ENCODE measurements at regions not wholly inside any gene's neighbourhood (a gene's known extent, or its start where the extent isn't known, plus 50 kb on each side); places are given as distances from the start of the nearest gene placed in this dataset.

DNA sequence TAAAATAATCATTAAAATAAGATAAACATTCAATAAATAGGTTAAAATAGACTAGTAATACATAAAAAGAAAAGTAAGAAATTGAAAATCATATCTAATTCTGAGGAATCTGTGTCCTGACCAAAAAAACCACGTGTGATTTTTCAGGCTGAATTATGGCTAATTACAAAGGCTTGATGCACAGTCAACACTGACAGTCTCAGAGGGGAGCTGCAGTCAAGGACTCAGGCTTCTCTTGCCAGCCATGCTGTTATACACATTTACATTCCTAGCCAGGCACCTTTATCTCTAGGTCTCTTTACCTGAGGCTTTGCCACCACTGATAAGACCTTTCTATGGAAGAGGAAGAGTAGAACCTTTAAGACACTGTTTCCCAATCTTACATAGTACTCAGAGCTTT lies 1737.7 kb upstream of the PCDH10 start:
- TF ChIP-seq, protein P1, sequence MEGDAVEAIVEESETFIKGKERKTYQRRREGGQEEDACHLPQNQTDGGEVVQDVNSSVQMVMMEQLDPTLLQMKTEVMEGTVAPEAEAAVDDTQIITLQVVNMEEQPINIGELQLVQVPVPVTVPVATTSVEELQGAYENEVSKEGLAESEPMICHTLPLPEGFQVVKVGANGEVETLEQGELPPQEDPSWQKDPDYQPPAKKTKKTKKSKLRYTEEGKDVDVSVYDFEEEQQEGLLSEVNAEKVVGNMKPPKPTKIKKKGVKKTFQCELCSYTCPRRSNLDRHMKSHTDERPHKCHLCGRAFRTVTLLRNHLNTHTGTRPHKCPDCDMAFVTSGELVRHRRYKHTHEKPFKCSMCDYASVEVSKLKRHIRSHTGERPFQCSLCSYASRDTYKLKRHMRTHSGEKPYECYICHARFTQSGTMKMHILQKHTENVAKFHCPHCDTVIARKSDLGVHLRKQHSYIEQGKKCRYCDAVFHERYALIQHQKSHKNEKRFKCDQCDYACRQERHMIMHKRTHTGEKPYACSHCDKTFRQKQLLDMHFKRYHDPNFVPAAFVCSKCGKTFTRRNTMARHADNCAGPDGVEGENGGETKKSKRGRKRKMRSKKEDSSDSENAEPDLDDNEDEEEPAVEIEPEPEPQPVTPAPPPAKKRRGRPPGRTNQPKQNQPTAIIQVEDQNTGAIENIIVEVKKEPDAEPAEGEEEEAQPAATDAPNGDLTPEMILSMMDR (IDR thresholded peaks at IDR 0.05): no peak
- no peak overlapping the region for H3K4me3 ChIP-seq
- no peaks in the 10 kb centered on the region for H3K27me3 ChIP-seq
- H3K36me3 ChIP-seq: no peaks in the 10 kb centered on the region
- no peak overlapping the region for H3K27ac ChIP-seq
- no peaks in the 10 kb centered on the region for H3K4me1 ChIP-seq
- no peaks in the 10 kb centered on the region for H3K9me3 ChIP-seq
- no peak for DNase-seq
- intact Hi-C loops (cut with DNase I; ENCODE audit: low total_unique reads): no loop called here

DNA sequence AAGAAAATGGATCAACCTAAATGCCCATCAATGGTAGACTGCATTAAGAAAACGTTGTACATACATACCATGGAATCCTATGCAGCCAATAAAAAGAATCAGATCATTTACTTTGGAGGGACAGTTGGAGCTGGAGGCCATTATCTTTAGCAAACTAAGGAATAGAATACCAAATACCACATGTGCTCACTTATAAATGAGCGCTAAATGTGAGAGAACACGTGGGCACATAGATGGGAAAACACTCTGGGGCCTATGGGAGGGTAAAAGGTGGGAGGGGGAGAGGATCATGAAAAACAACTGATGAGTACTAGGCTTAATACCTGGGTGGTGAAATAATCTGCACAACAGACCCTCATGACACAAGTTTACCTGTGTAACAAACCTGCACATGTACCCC lies 1729.9 kb upstream of the PCDH10 start:
- Histone ChIP-seq H3K36me3 (no peaks in the 10 kb centered on the region), H3K4me3 (no peak overlapping the region), H3K27ac (no peak overlapping the region), H3K9me3 (peaks cover 0 to 4% (median 0%) of the 10 kb centered on the region in 3 donors), H3K4me1 (no peaks in the 10 kb centered on the region), H3K27me3 (no peaks in the 10 kb centered on the region)
- intact Hi-C loops (cut with DNase I; ENCODE audit: low total_unique reads): no loop called here
- no peak for DNase-seq
- TF ChIP-seq, protein P1 (IDR thresholded peaks at IDR 0.05): no peak

DNA sequence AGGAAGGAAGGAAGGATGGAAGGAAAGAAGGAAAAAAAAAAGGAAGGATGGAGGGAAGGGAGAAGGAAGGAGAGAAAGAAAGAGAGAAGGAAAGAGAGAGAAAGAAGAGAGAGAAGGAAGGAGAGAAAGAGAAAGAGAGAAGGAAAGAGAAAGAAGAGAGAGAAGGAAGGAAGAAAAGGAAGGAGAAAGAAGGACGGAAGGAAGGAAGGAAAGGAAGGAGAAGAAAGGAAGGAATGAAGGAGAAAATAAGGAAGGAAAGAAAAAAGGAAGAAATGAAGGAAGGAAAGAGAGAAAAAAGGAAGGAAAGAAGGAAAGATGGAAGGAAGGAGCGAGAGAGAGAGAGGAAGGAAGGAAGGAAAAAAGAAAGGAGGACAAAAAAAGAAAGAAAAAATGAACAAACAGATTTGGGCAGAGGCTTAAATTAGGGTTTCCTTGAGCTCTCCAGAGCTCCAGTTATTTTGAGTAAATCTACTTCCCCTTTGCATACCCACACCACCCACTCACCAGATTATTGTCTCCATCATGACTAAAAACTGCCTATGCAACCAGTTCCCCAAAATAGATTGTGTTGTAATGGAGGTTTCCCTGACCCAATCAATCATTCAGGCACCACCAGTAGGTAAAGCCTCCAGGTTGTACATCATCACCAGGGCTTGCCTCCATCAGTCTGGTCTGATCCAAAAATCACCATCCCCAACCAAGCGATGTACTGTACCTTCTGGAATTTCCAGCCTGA lies 1722.9 kb upstream of the PCDH10 start:
- no peaks in the 10 kb centered on the region for H3K27me3 ChIP-seq
- intact Hi-C loops (cut with DNase I; ENCODE audit: low total_unique reads): no loop called here
- no peak overlapping the region for H3K4me3 ChIP-seq
- TF ChIP-seq, protein P1 (IDR thresholded peaks at IDR 0.05): no peak
- no peak for DNase-seq
- H3K9me3 ChIP-seq: no peaks in the 10 kb centered on the region
- H3K4me1 ChIP-seq: no peaks in the 10 kb centered on the region
- no peaks in the 10 kb centered on the region for H3K36me3 ChIP-seq
- H3K27ac ChIP-seq: no peak overlapping the region

DNA sequence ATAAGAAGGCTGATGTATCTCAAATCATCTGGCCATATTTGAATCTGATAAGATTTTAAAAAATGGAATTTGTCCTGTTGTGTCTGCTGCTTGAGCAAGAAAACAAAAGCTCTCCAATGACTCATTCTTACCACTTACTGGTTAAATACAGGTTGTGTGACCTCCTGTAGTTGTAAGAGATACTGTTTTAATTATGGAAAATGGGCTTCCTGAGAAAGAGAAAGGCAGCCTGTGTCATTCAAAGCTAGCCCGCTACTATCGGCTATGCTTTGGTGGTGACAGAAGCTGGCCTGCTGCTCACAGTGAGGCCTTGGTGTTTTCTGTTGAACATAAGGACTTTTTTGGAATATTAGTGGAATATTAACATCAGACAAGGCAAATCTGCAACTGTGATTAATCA lies 1722.1 kb upstream of the PCDH10 start:
- intact Hi-C loops (cut with DNase I; ENCODE audit: low total_unique reads): no loop called here
- TF ChIP-seq, protein P1 (IDR thresholded peaks at IDR 0.05): no peak
- H3K9me3 ChIP-seq: no peaks in the 10 kb centered on the region
- no peak for DNase-seq
- H3K27me3 ChIP-seq: no peaks in the 10 kb centered on the region
- no peaks in the 10 kb centered on the region for H3K36me3 ChIP-seq
- no peak overlapping the region for H3K4me3 ChIP-seq
- no peak overlapping the region for H3K27ac ChIP-seq
- H3K4me1 ChIP-seq: no peaks in the 10 kb centered on the region

DNA sequence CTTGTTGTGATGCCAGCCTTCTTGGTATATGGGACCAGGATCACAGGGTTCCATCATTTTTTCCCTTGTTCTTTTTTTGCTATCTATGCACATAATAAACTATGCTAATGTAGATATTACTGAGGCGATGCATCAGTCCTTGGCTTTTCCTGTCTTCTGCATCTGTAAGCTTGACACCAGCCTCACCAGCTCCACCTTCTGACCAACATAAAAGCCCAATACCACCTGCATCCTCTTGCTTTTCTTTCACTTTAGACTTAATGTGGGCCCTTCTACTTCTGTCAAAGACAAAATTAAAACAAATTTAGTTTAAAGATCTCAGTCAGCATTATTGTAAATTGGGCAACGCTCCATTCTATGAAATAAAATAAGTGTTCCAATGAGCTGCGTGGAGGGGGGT lies 1718.8 kb upstream of the PCDH10 start:
- Histone ChIP-seq H3K36me3 (no peaks in the 10 kb centered on the region), H3K9me3 (no peaks in the 10 kb centered on the region), H3K27me3 (no peaks in the 10 kb centered on the region), H3K4me1 (no peaks in the 10 kb centered on the region), H3K27ac (no peak overlapping the region), H3K4me3 (no peak overlapping the region)
- no peak for DNase-seq
- TF ChIP-seq, protein P1 (IDR thresholded peaks at IDR 0.05): no peak
- intact Hi-C loops (cut with DNase I; ENCODE audit: low total_unique reads): no loop called here
